Caco-2 (cell line): ENCODE measurements at regions not wholly inside any gene's neighbourhood (a gene's known extent, or its start where the extent isn't known, plus 50 kb on each side); places are given as distances from the start of the nearest gene placed in this dataset.

Source experiments
- BruUV-seq: library from RNA; stranded (reverse); fragments of 400-500 nt; replicated peaks from 2 replicates; lab custom pipeline; 2021; lab: Mats Ljungman, UMichigan
- CTCF ChIA-PET: fragments of 300-600 bp; sonication (Branson Sonifier 250); formaldehyde crosslinking; loops from one replicate; lab custom pipeline; 2022; ENCODE audit warnings: antibody characterized with exemption; lab: Charles Lee
- POLR2A ChIA-PET: fragments of 300-600 bp; sonication (Branson Sonifier 250); formaldehyde crosslinking; loops from one replicate; lab custom pipeline; 2022; ENCODE audit warnings: antibody characterized with exemption; lab: Charles Lee
- DNase-seq, 2 experiments: peaks; one replicate each; pipeline versions ENCODE4 v3.0.0 to v3.0.0-alpha.2; 2020 to 2022
- H3K27me3 ChIP-seq: replicated peaks from 2 replicates; pipeline ENCODE4 v1.6.0; 2011; ENCODE audit warnings: low read length; ENCODE audit not compliant: control insufficient read depth, insufficient read depth
- H3K36me3 ChIP-seq: 2 replicates; pipeline ENCODE4 v1.5.1; 2011; ENCODE audit warnings: low read length; ENCODE audit not compliant: control insufficient read depth, insufficient read depth
- H3K4me1 ChIP-seq: fragments of 250-450 bp; sonication (Bioruptor Pico); 2 replicates; pipeline ENCODE4 v1.5.1; 2020; ENCODE audit warnings: mild to moderate bottlenecking
- H3K4me3 ChIP-seq: 2 replicates; pipeline ENCODE4 v1.5.1; 2011; ENCODE audit warnings: low read depth, mild to moderate bottlenecking, control low read depth, low read length
- H3K9me3 ChIP-seq: fragments of 250-450 bp; sonication (Bioruptor Pico); 2 replicates; pipeline ENCODE4 v1.5.1; 2020; ENCODE audit warnings: mild to moderate bottlenecking, moderate library complexity
- H3K27ac Mint-ChIP-seq: one replicate; pipeline ENCODE4 v1.8.0; 2022; ENCODE audit warnings: mixed read lengths; ENCODE audit not compliant: unreplicated experiment
- H3K27me3 Mint-ChIP-seq: one replicate; pipeline ENCODE4 v1.8.0; 2022; ENCODE audit warnings: mixed read lengths; ENCODE audit not compliant: insufficient read depth, unreplicated experiment
- H3K36me3 Mint-ChIP-seq: one replicate; pipeline ENCODE4 v1.8.0; 2022; ENCODE audit warnings: mild to moderate bottlenecking, mixed read lengths; ENCODE audit not compliant: insufficient read depth, unreplicated experiment
- H3K4me1 Mint-ChIP-seq: one replicate; pipeline ENCODE4 v1.8.0; 2022; ENCODE audit warnings: low read depth, mixed read lengths; ENCODE audit not compliant: unreplicated experiment
- H3K4me3 Mint-ChIP-seq: one replicate; pipeline ENCODE4 v1.8.0; 2022; ENCODE audit warnings: mild to moderate bottlenecking, moderate library complexity, mixed read lengths; ENCODE audit not compliant: unreplicated experiment
- H3K9me3 Mint-ChIP-seq: one replicate; pipeline ENCODE4 v1.8.0; 2022; ENCODE audit warnings: mixed read lengths; ENCODE audit not compliant: unreplicated experiment
- intact Hi-C: fragments of 100-400 bp; cut with micrococcal nuclease; formaldehyde crosslinking; loops from one replicate; pipeline ENCODE4 v1.10.0; 2022; ENCODE audit not compliant: unreplicated experiment
- TF ChIP-seq, protein P1 (sequence below), 2 experiments: fragments of 200-600 bp in 1 of 2; IDR thresholded peaks; 1 replicate in 1 of 2; 2 replicates in 1 of 2; pipeline versions ENCODE4 v1.5.1 to v1.8.0; 2011 to 2022; ENCODE audit warnings: antibody characterized with exemption in 1 of 2, control low read depth in 1 of 2, inconsistent platforms in 1 of 2, low read depth in 1 of 2, low read length in 1 of 2, mild to moderate bottlenecking in 1 of 2, moderate library complexity in 1 of 2; ENCODE audit not compliant: insufficient read depth in 1 of 2, severe bottlenecking in 1 of 2, unreplicated experiment in 1 of 2

DNA sequence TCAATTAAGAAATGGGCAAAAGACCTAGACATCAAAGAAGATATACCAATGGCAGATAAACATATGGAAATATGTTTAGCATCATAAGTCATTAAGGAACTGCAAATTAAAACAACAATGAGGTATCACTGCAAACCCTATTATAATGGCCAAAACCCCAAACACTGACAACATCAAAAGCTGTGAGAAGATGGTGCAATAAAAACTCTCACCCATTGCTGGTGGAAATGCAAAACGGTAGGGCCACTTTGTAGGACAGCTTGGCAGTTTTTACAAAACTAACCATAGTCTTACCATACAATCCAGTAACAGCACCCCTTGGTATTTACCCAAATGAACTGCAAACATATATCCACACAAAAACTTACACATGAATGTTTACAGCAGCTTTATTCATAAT is 213.1 kb downstream of the UBE2E3 start:
- DNase-seq = no peak
- ChIA-PET CTCF (no interaction called here), POLR2A (no interaction called here)
- Histone ChIP-seq H3K27me3 (no peaks in the 10 kb centered on the region), H3K4me1 (no peaks in the 10 kb centered on the region), H3K36me3 (no peaks in the 10 kb centered on the region), H3K9me3 (no peaks in the 10 kb centered on the region), H3K4me3 (no peak overlapping the region)
- H3K27ac Mint-ChIP-seq = no peak overlapping the region
- no peaks in the 10 kb centered on the region for H3K9me3 Mint-ChIP-seq
- BruUV-seq = no TSS peak
- TF ChIP-seq, protein P1, sequence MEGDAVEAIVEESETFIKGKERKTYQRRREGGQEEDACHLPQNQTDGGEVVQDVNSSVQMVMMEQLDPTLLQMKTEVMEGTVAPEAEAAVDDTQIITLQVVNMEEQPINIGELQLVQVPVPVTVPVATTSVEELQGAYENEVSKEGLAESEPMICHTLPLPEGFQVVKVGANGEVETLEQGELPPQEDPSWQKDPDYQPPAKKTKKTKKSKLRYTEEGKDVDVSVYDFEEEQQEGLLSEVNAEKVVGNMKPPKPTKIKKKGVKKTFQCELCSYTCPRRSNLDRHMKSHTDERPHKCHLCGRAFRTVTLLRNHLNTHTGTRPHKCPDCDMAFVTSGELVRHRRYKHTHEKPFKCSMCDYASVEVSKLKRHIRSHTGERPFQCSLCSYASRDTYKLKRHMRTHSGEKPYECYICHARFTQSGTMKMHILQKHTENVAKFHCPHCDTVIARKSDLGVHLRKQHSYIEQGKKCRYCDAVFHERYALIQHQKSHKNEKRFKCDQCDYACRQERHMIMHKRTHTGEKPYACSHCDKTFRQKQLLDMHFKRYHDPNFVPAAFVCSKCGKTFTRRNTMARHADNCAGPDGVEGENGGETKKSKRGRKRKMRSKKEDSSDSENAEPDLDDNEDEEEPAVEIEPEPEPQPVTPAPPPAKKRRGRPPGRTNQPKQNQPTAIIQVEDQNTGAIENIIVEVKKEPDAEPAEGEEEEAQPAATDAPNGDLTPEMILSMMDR (IDR thresholded peaks at IDR 0.05; ENCODE audit: insufficient read depth in 1 of 2, low read depth in 1 of 2, low read length in 1 of 2, severe bottlenecking in 1 of 2, unreplicated experiment in 1 of 2) = no peak
- no peaks in the 10 kb centered on the region for H3K4me1 Mint-ChIP-seq
- H3K4me3 Mint-ChIP-seq = no peak overlapping the region
- H3K36me3 Mint-ChIP-seq = no peaks in the 10 kb centered on the region
- no peaks in the 10 kb centered on the region for H3K27me3 Mint-ChIP-seq
- intact Hi-C loops = no loop called here

DNA sequence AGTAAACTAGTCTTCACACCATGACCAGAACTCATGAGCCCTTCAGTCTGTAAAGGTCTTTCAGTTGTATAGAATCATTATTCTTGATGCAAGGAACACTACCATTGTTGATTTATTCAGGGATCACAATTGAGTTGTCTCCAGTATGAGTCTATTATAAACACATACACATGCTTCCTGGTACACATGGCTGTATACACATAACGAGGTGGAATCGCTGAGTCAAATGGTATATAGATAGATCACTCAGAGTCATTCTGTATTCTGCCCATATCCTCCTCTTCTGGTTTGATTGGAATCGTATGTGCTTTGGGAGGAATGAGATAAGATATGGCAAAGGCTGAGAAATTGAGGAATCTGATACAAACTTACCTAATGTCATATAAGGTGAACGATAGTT is 216.0 kb downstream of the UBE2E3 start:
- no peaks in the 10 kb centered on the region for H3K27me3 ChIP-seq
- no peaks in the 10 kb centered on the region for H3K9me3 ChIP-seq
- H3K4me1 ChIP-seq = no peaks in the 10 kb centered on the region
- Mint-ChIP-seq H3K4me3 (no peak overlapping the region), H3K27ac (no peak overlapping the region), H3K4me1 (no peaks in the 10 kb centered on the region), H3K36me3 (no peaks in the 10 kb centered on the region), H3K27me3 (peaks cover 3% of the 10 kb centered on the region), H3K9me3 (no peaks in the 10 kb centered on the region)
- intact Hi-C loops = no loop called here
- no peak for DNase-seq
- ChIA-PET CTCF (no interaction called here), POLR2A (no interaction called here)
- H3K4me3 ChIP-seq = no peak overlapping the region
- no TSS peak for BruUV-seq
- TF ChIP-seq, protein P1 (IDR thresholded peaks at IDR 0.05; ENCODE audit: insufficient read depth in 1 of 2, low read depth in 1 of 2, low read length in 1 of 2, severe bottlenecking in 1 of 2, unreplicated experiment in 1 of 2) = no peak
- H3K36me3 ChIP-seq = no peaks in the 10 kb centered on the region

DNA sequence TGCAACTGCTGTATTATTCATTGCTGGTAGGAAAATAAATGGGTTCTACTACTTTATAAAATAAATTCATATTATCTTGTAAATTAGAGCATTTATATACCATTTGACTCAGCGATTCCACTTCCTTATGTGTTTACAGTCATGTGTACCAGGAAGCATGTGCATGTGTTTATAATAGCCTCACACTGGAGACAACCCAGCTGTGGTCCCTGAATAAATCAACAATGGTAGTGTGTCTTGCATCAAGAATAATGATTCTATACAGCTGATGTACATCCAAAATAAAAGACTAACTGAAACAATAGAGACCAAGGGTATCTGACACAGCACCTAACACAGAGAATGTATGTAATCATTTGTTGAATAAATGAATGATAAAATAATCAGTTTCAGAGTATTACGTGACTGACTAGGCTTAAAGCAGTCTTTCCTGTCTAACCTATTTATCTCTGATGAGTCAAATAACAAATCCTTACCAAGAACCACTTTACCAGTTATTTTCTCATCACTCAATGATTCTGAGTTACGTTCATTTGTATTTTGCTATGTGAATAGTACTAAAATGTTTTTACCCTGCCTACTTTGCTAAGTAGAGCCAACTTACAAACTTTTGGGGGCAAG is 216.8 kb downstream of the UBE2E3 start:
- H3K27ac Mint-ChIP-seq = no peak overlapping the region
- DNase-seq = no peak
- no peaks in the 10 kb centered on the region for H3K9me3 Mint-ChIP-seq
- no peak overlapping the region for H3K4me3 Mint-ChIP-seq
- Histone ChIP-seq H3K36me3 (no peaks in the 10 kb centered on the region), H3K9me3 (no peaks in the 10 kb centered on the region), H3K4me3 (no peak overlapping the region), H3K27me3 (no peaks in the 10 kb centered on the region), H3K4me1 (no peaks in the 10 kb centered on the region)
- no peaks in the 10 kb centered on the region for H3K4me1 Mint-ChIP-seq
- ChIA-PET POLR2A (no interaction called here), CTCF (no interaction called here)
- H3K36me3 Mint-ChIP-seq = no peaks in the 10 kb centered on the region
- peaks cover 3% of the 10 kb centered on the region for H3K27me3 Mint-ChIP-seq
- intact Hi-C loops = no loop called here
- TF ChIP-seq, protein P1 (IDR thresholded peaks at IDR 0.05; ENCODE audit: insufficient read depth in 1 of 2, low read depth in 1 of 2, low read length in 1 of 2, severe bottlenecking in 1 of 2, unreplicated experiment in 1 of 2) = no peak
- no TSS peak for BruUV-seq
